WTC11 (cell line): ENCODE measurements at regions not wholly inside any gene's neighbourhood (a gene's known extent, or its start where the extent isn't known, plus 50 kb on each side); places are given as distances from the start of the nearest gene placed in this dataset.

Source experiments
- ATAC-seq: fragments of 200-7000 bp; cut with Tn5 transposase; 2 replicates; pipeline ENCODE4 v1.10.0; 2021; ENCODE audit warnings: mild to moderate bottlenecking, moderate library complexity
- CTCF ChIA-PET: fragments of 300-600 bp; sonication (Branson Sonifier 250); formaldehyde crosslinking; loops from one replicate; lab custom pipeline; 2021; ENCODE audit warnings: antibody characterized with exemption; lab: Charles Lee
- POLR2A ChIA-PET: fragments of 350-600 bp; sonication (Branson Sonifier 250); formaldehyde crosslinking; loops from one replicate; lab custom pipeline; 2021; ENCODE audit warnings: antibody characterized with exemption; lab: Charles Lee
- DNase-seq: peaks from one replicate; pipeline ENCODE4 v3.0.0; 2021; ENCODE audit warnings: low spot score
- H3K27ac Mint-ChIP-seq: 2 replicates; pipeline ENCODE4 v1.8.0; 2021; ENCODE audit warnings: mixed read lengths
- H3K27me3 Mint-ChIP-seq: 2 replicates; pipeline ENCODE4 v1.8.0; 2021; ENCODE audit warnings: low read depth, mild to moderate bottlenecking, moderate library complexity, mixed read lengths
- H3K36me3 Mint-ChIP-seq: 2 replicates; pipeline ENCODE4 v1.8.0; 2021; ENCODE audit warnings: mixed read lengths
- H3K4me1 Mint-ChIP-seq: 2 replicates; pipeline ENCODE4 v1.8.0; 2022; ENCODE audit warnings: mixed read lengths
- H3K4me3 Mint-ChIP-seq: 2 replicates; pipeline ENCODE4 v1.8.0; 2021; ENCODE audit warnings: mild to moderate bottlenecking, moderate library complexity, mixed read lengths
- H3K9me3 Mint-ChIP-seq: 2 replicates; pipeline ENCODE4 v1.8.0; 2021; ENCODE audit warnings: mixed read lengths
- FOXJ3 ChIP-seq: sonication (generic); formaldehyde crosslinking; IDR thresholded peaks from 2 replicates; pipeline ENCODE4 v1.9.0; 2021; ENCODE audit warnings: missing genetic modification reagents, mild to moderate bottlenecking, borderline replicate concordance
- KAT7 ChIP-seq: sonication (generic); formaldehyde crosslinking; IDR thresholded peaks from 2 replicates; pipeline ENCODE4 v1.8.1; 2023; ENCODE audit warnings: missing genetic modification reagents, mild to moderate bottlenecking, borderline replicate concordance
- NR2C2 ChIP-seq: sonication (generic); formaldehyde crosslinking; IDR thresholded peaks from 2 replicates; pipeline ENCODE4 v1.8.0; 2022; ENCODE audit warnings: mild to moderate bottlenecking, missing genetic modification reagents
- TF ChIP-seq, protein P1 (sequence below): sonication (generic); formaldehyde crosslinking; IDR thresholded peaks from 2 replicates; pipeline ENCODE4 v1.8.0; 2022; ENCODE audit warnings: mild to moderate bottlenecking, missing genetic modification reagents
- TF ChIP-seq, protein P2 (sequence below): fragments of 250-450 bp; sonication (Bioruptor Pico); conservative IDR thresholded peaks from 2 replicates; pipeline ENCODE4 v1.9.0; 2021; ENCODE audit warnings: mild to moderate bottlenecking
- TF ChIP-seq, protein P3 (sequence below): sonication (generic); formaldehyde crosslinking; IDR thresholded peaks from 2 replicates; pipeline ENCODE4 v1.8.1; 2022; ENCODE audit warnings: missing genetic modification reagents, borderline replicate concordance
- TF ChIP-seq, protein P4 (sequence below): fragments of 250-450 bp; sonication (Bioruptor Pico); IDR thresholded peaks from 2 replicates; pipeline ENCODE4 v1.9.0; 2021; ENCODE audit warnings: moderate library complexity, mild to moderate bottlenecking, inconsistent platforms, borderline replicate concordance
- TF ChIP-seq, protein P5 (sequence below): sonication (generic); formaldehyde crosslinking; IDR thresholded peaks from 2 replicates; pipeline ENCODE4 v1.8.0; 2023; ENCODE audit warnings: mild to moderate bottlenecking, missing genetic modification reagents
- TF ChIP-seq, protein P6 (sequence below): sonication (generic); formaldehyde crosslinking; IDR thresholded peaks from 2 replicates; pipeline ENCODE4 v1.8.1; 2022; ENCODE audit warnings: mild to moderate bottlenecking, missing genetic modification reagents, moderate library complexity, borderline replicate concordance
- TF ChIP-seq, protein P7 (sequence below): sonication (generic); formaldehyde crosslinking; IDR thresholded peaks from 2 replicates; pipeline ENCODE4 v1.8.1; 2023; ENCODE audit warnings: mild to moderate bottlenecking, missing genetic modification reagents, borderline replicate concordance
- TF ChIP-seq, protein P8 (sequence below): fragments of 250-450 bp; sonication (Bioruptor Pico); IDR thresholded peaks from 2 replicates; pipeline ENCODE4 v2.1.2; 2022; ENCODE audit warnings: mild to moderate bottlenecking, moderate library complexity

DNA sequence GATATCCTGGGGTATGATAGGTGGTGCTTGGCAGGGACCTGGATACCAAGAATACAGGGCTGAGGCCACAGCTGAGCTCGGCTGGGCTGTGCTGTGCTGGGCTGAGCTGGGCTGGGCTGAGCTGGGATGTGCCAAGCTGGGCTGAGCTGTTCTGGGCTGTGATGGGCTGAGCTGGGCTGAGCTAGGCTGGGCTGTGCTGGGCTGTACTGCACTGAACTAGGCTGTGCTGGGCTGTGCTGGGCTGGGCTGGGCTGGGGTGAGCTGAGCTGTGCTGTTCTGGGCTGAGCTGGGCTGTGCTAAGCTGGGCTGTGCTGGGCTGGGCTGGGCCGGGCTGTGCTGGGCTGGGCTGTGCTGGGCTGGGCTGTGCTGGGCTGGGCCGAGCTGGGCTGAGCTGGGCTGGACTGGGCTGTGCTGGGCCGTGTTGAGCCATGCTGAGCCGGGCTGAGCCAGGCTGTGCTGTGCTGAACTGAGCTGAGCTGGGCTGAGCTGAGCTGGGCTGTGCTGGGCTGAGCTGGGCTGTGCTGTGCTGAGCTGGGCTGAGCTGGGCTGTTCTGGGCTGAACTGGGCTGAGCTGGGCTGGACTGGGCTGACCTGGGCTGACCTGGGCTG is 94.7 kb upstream of the ACTRT2 start:
- ChIA-PET POLR2A (no interaction called here), CTCF (no interaction called here)
- H3K4me3 Mint-ChIP-seq = no peak overlapping the region
- no peaks in the 10 kb centered on the region for H3K4me1 Mint-ChIP-seq
- peaks cover 18% of the 10 kb centered on the region for H3K36me3 Mint-ChIP-seq
- H3K27ac Mint-ChIP-seq = no peak overlapping the region
- H3K9me3 Mint-ChIP-seq = 0 out of 2 replicates have a peak, but pooled peaks cover 7% of the 10 kb centered on the region
- H3K27me3 Mint-ChIP-seq = peaks cover 5% of the 10 kb centered on the region; the same call in 1 of the 2 replicates
- TF ChIP-seq, protein P1, sequence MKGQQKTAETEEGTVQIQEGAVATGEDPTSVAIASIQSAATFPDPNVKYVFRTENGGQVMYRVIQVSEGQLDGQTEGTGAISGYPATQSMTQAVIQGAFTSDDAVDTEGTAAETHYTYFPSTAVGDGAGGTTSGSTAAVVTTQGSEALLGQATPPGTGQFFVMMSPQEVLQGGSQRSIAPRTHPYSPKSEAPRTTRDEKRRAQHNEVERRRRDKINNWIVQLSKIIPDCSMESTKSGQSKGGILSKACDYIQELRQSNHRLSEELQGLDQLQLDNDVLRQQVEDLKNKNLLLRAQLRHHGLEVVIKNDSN = no peak
- TF ChIP-seq, protein P2, sequence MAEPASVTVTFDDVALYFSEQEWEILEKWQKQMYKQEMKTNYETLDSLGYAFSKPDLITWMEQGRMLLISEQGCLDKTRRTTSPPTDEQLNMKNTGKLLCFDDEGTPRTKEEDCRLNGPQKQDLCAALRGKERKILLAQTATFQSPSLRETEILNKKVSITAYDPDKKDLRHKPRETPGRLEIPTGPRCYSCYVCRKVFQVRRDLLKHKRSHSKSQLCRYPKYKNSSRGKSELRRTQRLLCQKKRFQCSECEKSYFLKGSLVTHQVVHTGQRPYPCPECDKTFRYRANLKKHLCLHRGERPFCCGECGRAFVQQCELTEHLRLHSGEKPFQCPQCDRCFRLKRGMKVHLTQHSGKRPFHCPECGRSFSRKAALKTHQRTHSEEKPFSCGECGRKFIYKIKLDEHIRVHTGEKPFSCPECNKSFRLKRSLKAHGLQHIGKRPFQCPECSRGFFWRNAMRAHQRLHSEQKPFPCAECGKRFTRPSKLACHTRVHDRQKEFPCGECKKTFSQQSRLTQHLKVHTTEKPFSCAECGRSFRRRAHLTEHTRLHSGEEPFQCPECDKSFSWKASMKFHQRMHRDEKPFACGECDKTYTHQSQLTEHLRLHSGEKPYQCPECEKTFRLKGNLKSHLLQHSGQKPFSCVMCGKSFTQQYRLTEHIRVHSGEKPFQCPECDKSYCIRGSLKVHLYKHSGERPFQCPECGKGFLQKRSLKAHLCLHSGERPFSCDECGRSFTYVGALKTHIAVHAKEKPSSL (CRISPR knock-in tag) = no peak
- TF ChIP-seq, protein P3, sequence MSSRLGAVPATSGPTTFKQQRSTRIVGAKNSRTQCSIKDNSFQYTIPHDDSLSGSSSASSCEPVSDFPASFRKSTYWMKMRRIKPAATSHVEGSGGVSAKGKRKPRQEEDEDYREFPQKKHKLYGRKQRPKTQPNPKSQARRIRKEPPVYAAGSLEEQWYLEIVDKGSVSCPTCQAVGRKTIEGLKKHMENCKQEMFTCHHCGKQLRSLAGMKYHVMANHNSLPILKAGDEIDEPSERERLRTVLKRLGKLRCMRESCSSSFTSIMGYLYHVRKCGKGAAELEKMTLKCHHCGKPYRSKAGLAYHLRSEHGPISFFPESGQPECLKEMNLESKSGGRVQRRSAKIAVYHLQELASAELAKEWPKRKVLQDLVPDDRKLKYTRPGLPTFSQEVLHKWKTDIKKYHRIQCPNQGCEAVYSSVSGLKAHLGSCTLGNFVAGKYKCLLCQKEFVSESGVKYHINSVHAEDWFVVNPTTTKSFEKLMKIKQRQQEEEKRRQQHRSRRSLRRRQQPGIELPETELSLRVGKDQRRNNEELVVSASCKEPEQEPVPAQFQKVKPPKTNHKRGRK (CRISPR knock-in tag) = no peak
- TF ChIP-seq, protein P4, sequence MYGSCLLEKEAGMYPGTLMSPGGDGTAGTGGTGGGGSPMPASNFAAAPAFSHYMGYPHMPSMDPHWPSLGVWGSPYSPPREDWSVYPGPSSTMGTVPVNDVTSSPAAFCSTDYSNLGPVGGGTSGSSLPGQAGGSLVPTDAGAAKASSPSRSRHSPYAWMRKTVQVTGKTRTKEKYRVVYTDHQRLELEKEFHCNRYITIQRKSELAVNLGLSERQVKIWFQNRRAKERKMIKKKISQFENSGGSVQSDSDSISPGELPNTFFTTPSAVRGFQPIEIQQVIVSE (CRISPR knock-in tag) = no peak
- TF ChIP-seq, protein P5, sequence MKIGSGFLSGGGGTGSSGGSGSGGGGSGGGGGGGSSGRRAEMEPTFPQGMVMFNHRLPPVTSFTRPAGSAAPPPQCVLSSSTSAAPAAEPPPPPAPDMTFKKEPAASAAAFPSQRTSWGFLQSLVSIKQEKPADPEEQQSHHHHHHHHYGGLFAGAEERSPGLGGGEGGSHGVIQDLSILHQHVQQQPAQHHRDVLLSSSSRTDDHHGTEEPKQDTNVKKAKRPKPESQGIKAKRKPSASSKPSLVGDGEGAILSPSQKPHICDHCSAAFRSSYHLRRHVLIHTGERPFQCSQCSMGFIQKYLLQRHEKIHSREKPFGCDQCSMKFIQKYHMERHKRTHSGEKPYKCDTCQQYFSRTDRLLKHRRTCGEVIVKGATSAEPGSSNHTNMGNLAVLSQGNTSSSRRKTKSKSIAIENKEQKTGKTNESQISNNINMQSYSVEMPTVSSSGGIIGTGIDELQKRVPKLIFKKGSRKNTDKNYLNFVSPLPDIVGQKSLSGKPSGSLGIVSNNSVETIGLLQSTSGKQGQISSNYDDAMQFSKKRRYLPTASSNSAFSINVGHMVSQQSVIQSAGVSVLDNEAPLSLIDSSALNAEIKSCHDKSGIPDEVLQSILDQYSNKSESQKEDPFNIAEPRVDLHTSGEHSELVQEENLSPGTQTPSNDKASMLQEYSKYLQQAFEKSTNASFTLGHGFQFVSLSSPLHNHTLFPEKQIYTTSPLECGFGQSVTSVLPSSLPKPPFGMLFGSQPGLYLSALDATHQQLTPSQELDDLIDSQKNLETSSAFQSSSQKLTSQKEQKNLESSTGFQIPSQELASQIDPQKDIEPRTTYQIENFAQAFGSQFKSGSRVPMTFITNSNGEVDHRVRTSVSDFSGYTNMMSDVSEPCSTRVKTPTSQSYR (CRISPR knock-in tag) = no peak
- no peak for TF ChIP-seq FOXJ3 (CRISPR knock-in tag)
- TF ChIP-seq NR2C2 (CRISPR knock-in tag) = no peak
- no peak for TF ChIP-seq KAT7
- TF ChIP-seq, protein P6, sequence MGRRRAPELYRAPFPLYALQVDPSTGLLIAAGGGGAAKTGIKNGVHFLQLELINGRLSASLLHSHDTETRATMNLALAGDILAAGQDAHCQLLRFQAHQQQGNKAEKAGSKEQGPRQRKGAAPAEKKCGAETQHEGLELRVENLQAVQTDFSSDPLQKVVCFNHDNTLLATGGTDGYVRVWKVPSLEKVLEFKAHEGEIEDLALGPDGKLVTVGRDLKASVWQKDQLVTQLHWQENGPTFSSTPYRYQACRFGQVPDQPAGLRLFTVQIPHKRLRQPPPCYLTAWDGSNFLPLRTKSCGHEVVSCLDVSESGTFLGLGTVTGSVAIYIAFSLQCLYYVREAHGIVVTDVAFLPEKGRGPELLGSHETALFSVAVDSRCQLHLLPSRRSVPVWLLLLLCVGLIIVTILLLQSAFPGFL (CRISPR knock-in tag) = no peak
- TF ChIP-seq, protein P7, sequence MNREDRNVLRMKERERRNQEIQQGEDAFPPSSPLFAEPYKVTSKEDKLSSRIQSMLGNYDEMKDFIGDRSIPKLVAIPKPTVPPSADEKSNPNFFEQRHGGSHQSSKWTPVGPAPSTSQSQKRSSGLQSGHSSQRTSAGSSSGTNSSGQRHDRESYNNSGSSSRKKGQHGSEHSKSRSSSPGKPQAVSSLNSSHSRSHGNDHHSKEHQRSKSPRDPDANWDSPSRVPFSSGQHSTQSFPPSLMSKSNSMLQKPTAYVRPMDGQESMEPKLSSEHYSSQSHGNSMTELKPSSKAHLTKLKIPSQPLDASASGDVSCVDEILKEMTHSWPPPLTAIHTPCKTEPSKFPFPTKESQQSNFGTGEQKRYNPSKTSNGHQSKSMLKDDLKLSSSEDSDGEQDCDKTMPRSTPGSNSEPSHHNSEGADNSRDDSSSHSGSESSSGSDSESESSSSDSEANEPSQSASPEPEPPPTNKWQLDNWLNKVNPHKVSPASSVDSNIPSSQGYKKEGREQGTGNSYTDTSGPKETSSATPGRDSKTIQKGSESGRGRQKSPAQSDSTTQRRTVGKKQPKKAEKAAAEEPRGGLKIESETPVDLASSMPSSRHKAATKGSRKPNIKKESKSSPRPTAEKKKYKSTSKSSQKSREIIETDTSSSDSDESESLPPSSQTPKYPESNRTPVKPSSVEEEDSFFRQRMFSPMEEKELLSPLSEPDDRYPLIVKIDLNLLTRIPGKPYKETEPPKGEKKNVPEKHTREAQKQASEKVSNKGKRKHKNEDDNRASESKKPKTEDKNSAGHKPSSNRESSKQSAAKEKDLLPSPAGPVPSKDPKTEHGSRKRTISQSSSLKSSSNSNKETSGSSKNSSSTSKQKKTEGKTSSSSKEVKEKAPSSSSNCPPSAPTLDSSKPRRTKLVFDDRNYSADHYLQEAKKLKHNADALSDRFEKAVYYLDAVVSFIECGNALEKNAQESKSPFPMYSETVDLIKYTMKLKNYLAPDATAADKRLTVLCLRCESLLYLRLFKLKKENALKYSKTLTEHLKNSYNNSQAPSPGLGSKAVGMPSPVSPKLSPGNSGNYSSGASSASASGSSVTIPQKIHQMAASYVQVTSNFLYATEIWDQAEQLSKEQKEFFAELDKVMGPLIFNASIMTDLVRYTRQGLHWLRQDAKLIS (CRISPR knock-in tag) = no peak
- TF ChIP-seq, protein P8, sequence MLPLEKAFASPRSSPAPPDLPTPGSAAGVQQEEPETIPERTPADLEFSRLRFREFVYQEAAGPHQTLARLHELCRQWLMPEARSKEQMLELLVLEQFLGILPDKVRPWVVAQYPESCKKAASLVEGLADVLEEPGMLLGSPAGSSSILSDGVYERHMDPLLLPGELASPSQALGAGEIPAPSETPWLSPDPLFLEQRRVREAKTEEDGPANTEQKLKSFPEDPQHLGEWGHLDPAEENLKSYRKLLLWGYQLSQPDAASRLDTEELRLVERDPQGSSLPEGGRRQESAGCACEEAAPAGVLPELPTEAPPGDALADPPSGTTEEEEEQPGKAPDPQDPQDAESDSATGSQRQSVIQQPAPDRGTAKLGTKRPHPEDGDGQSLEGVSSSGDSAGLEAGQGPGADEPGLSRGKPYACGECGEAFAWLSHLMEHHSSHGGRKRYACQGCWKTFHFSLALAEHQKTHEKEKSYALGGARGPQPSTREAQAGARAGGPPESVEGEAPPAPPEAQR (CRISPR knock-in tag) = no peak
- no peak for ATAC-seq
- no peak for DNase-seq
